ENCODE measurements at regions not wholly inside any gene's neighbourhood (a gene's known extent, or its start where the extent isn't known, plus 50 kb on each side); places are given as distances from the start of the nearest gene placed in this dataset.

DNA sequence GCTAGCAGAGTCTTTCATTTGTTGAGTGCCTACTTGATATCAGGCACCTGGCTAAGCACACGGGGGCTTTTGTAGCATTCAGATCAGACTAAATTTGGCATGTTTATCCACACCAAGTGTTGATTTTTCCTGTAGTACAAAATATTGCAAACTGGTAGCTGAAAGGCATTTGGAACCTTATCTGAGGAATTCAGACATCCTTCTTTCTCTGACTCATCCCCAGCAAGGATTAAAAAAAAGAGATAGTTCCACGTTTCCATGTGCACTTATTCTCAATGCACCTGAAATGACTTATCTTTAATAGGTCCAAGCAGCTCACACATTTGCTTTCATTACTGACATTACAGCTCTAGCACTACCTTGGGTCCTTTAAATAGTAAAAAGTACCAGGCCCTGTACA, 786.0 kb upstream of the GRM7 start:
- Histone ChIP-seq H3K4me3 (no peak overlapping the region), H3K4me1 (no peaks in the 10 kb centered on the region), H3K36me3 (ENCODE audit: low read depth, missing control alignments) (no peaks in the 10 kb centered on the region), H3K9me3 (no peaks in the 10 kb centered on the region), H3K27ac (no peak overlapping the region), H3K27me3 (no peaks in the 10 kb centered on the region)
- TF ChIP-seq CTCF (IDR thresholded peaks at IDR 0.05) (no peak), POLR2A (IDR thresholded peaks at IDR 0.05) (no peak)
- intact Hi-C loops (cut with DNase I; ENCODE audit: low total_unique reads): no loop called here
- no peak for DNase-seq
- 47 to 48% methylated on average over 2 of the region's 2 CpGs for WGBS, 2 donors

GRCh38 chr3:6078436-6078835, 782.5 kb upstream of the GRM7 start:
- Histone ChIP-seq H3K27me3 (no peaks in the 10 kb centered on the region), H3K4me3 (no peak overlapping the region), H3K9me3 (no peaks in the 10 kb centered on the region), H3K36me3 (ENCODE audit: low read depth, missing control alignments) (no peaks in the 10 kb centered on the region), H3K4me1 (no peaks in the 10 kb centered on the region), H3K27ac (no peak overlapping the region)
- DNase-seq: no peak
- intact Hi-C loops (cut with DNase I; ENCODE audit: low total_unique reads): no loop called here
- 40 to 67% methylated on average over 4 of the region's 4 CpGs for WGBS, 2 donors
- TF ChIP-seq POLR2A (IDR thresholded peaks at IDR 0.05): no peak
- TF ChIP-seq CTCF (IDR thresholded peaks at IDR 0.05): no peak

GRCh38 chr3:6079011-6079410, 781.9 kb upstream of the GRM7 start:
- no peaks in the 10 kb centered on the region for H3K9me3 ChIP-seq
- WGBS, 2 donors: 60 to 64% methylated on average over 4 of the region's 4 CpGs
- no peak overlapping the region for H3K27ac ChIP-seq
- no peak for DNase-seq
- no peaks in the 10 kb centered on the region for H3K36me3 ChIP-seq (ENCODE audit: low read depth, missing control alignments)
- H3K27me3 ChIP-seq: no peaks in the 10 kb centered on the region
- no peak overlapping the region for H3K4me3 ChIP-seq
- TF ChIP-seq POLR2A (IDR thresholded peaks at IDR 0.05) (no peak), CTCF (IDR thresholded peaks at IDR 0.05) (no peak)
- H3K4me1 ChIP-seq: no peaks in the 10 kb centered on the region
- intact Hi-C loops (cut with DNase I; ENCODE audit: low total_unique reads): no loop called here

GRCh38 chr3:6079561-6080179, 781.2 kb upstream of the GRM7 start:
- 51 to 54% methylated on average over 6 of the region's 6 CpGs for WGBS, 2 donors
- DNase-seq: no peak
- Histone ChIP-seq H3K9me3 (no peaks in the 10 kb centered on the region), H3K4me1 (no peaks in the 10 kb centered on the region), H3K27ac (no peak overlapping the region), H3K27me3 (no peaks in the 10 kb centered on the region), H3K36me3 (ENCODE audit: low read depth, missing control alignments) (no peaks in the 10 kb centered on the region), H3K4me3 (no peak overlapping the region)
- intact Hi-C loops (cut with DNase I; ENCODE audit: low total_unique reads): no loop called here
- no peak for TF ChIP-seq POLR2A (IDR thresholded peaks at IDR 0.05)
- no peak for TF ChIP-seq CTCF (IDR thresholded peaks at IDR 0.05)

- Histone ChIP-seq H3K36me3 (ENCODE audit: low read depth, missing control alignments) (no peaks in the 10 kb centered on the region), H3K4me3 (no peak overlapping the region), H3K9me3 (no peaks in the 10 kb centered on the region), H3K27ac (no peak overlapping the region), H3K27me3 (no peaks in the 10 kb centered on the region), H3K4me1 (no peaks in the 10 kb centered on the region)
- TF ChIP-seq POLR2A (IDR thresholded peaks at IDR 0.05) (no peak), CTCF (IDR thresholded peaks at IDR 0.05) (no peak)
- intact Hi-C loops (cut with DNase I; ENCODE audit: low total_unique reads): no loop called here
- no peak for DNase-seq
- WGBS, 2 donors: 79 to 91% methylated on average over 2 of the region's 2 CpGs
Measured at GRCh38 chr3:6088433-6088832, 772.5 kb upstream of the GRM7 start.

Data from testis (tissue), 2 donors.